Gastrocnemius medialis (tissue), 4 donors: ENCODE measurements at regions not wholly inside any gene's neighbourhood (a gene's known extent, or its start where the extent isn't known, plus 50 kb on each side); places are given as distances from the start of the nearest gene placed in this dataset.
"Not testable (repeated sequence)": the region's sequence is repeated elsewhere in the genome, so short reads cannot be mapped to it uniquely, and the experiment has no call there.

ENCODE experiments used
- ATAC-seq, 2 donors: fragments of 150-250 bp; one replicate each; pipeline ENCODE4 v1.9.1; 2016
- DNase-seq, 2 donors: peaks; one replicate each; pipeline ENCODE4 v3.0.0-alpha.2; 2019
- H3K27ac ChIP-seq, 4 donors: fragments of 200-600 bp; sonication (generic); 1 replicate in 1 of 4; 2 replicates in 3 of 4; pipeline ENCODE4 v1.5.1; 2016 to 2018; ENCODE audit warnings: mild to moderate bottlenecking in 2 of 4, moderate library complexity in 1 of 4
- H3K27me3 ChIP-seq, 3 donors: fragments of 200-600 bp; sonication (generic) in 2 of 3; 1 replicate in 1 of 3; 2 replicates in 2 of 3; pipeline versions ENCODE4 v1.5.1 to v1.6.0; 2016 to 2019; ENCODE audit warnings: mild to moderate bottlenecking in 1 of 3, moderate library complexity in 1 of 3
- H3K36me3 ChIP-seq, 2 donors: fragments of 200-600 bp; sonication (generic) in 1 of 2; one replicate each; pipeline ENCODE4 v1.5.1; 2017 to 2018
- H3K4me1 ChIP-seq, 2 donors: fragments of 200-600 bp; sonication (generic) in 1 of 2; one replicate each; pipeline ENCODE4 v1.5.1; 2016 to 2017; ENCODE audit warnings: mild to moderate bottlenecking in 2 of 2
- H3K4me3 ChIP-seq, 4 donors: fragments of 200-600 bp; sonication (generic) in 3 of 4; 1 replicate in 1 of 4; 2 replicates in 3 of 4; pipeline ENCODE4 v1.5.1; 2016 to 2019; ENCODE audit warnings: mild to moderate bottlenecking in 2 of 4
- H3K9me3 ChIP-seq, 3 donors: fragments of 200-600 bp; sonication (generic) in 2 of 3; 1 replicate in 1 of 3; 2 replicates in 2 of 3; pipeline ENCODE4 v1.5.1; 2016 to 2019
- POLR2A ChIP-seq, 2 donors: fragments of 450-650 bp; IDR thresholded peaks; one replicate each; pipeline ENCODE4 v1.6.1; 2017; ENCODE audit warnings: antibody characterized with exemption in 2 of 2, mild to moderate bottlenecking in 2 of 2, moderate library complexity in 2 of 2
- in situ Hi-C, 4 donors: fragments of 200-750 bp; cut with MboI; loops; one replicate each; pipeline versions ENCODE4 v1.15.0 to v1.8.0; 2017; ENCODE audit warnings: low sequenced_read_pairs in 4 of 4
- intact Hi-C: fragments of 100-400 bp; cut with DNase I; formaldehyde crosslinking; loops from one replicate; pipeline ENCODE4 v1.15.1; 2023; ENCODE audit warnings: low total_unique reads
- TF ChIP-seq, protein P1 (sequence below), 5 experiments: fragments of 450-650 bp in 3 of 5; fragments of 200-600 bp in 2 of 5; sonication (generic) in 2 of 5; IDR thresholded peaks in 4 of 5; conservative IDR thresholded peaks in 1 of 5; 1 replicate in 4 of 5; 2 replicates in 1 of 5; pipeline ENCODE4 v1.5.1; 2016 to 2019; ENCODE audit warnings: antibody characterized with exemption in 5 of 5, mild to moderate bottlenecking in 3 of 5, moderate library complexity in 3 of 5

DNA sequence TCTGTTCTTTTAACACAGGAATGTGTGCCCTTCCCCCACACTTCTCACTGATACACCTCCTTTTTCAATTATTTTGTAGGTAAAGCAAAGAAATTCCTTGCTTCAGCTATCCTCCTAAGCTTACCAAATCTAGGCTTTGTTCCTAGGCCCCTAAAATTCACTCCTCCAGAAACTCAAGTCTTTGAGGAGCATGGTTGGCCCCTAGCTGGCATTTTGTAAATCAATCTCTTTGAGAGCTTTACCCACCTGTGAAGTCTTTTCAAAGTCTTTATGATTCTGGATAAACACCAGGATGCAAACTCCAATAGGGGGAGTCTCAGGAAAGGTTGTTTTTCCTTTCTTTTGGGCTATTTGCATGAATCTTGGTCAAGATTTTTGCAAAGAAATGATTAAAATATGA lies 82.9 kb upstream of the ZNF644 start:
- H3K27me3 ChIP-seq, result no peaks in the 10 kb centered on the region
- no peak overlapping the region for H3K27ac ChIP-seq
- in situ Hi-C loops, result no loop called here
- ATAC-seq (no peak), DNase-seq (no peak)
- intact Hi-C loops, result no loop called here
- H3K4me1 ChIP-seq, result no peaks in the 10 kb centered on the region
- no peaks in the 10 kb centered on the region for H3K36me3 ChIP-seq
- TF ChIP-seq, protein P1, sequence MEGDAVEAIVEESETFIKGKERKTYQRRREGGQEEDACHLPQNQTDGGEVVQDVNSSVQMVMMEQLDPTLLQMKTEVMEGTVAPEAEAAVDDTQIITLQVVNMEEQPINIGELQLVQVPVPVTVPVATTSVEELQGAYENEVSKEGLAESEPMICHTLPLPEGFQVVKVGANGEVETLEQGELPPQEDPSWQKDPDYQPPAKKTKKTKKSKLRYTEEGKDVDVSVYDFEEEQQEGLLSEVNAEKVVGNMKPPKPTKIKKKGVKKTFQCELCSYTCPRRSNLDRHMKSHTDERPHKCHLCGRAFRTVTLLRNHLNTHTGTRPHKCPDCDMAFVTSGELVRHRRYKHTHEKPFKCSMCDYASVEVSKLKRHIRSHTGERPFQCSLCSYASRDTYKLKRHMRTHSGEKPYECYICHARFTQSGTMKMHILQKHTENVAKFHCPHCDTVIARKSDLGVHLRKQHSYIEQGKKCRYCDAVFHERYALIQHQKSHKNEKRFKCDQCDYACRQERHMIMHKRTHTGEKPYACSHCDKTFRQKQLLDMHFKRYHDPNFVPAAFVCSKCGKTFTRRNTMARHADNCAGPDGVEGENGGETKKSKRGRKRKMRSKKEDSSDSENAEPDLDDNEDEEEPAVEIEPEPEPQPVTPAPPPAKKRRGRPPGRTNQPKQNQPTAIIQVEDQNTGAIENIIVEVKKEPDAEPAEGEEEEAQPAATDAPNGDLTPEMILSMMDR (IDR thresholded peaks at IDR 0.05 in 4 of 5, conservative IDR thresholded peaks at IDR 0.05 in 1 of 5), result no peak
- TF ChIP-seq POLR2A (IDR thresholded peaks at IDR 0.05), result no peak
- H3K4me3 ChIP-seq, result no peak overlapping the region
- no peaks in the 10 kb centered on the region for H3K9me3 ChIP-seq

DNA sequence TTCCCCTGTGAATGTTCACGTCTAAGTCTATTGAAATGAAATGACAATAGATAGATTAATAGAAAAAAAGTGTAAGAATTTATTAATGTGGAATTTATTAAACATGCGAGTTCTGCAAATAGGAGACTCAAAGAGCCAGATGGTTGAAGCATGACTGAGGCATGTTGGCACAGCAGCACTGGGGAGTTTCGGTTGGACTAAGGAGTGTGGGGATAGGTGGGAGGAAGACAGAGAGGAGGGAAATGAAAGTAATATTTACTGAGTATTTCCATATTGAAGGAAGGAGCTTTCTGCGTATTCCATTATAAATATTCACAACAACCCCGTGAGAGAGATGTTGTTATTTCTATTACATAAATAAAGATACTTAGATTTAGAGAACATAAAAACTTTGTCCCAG lies 79.5 kb upstream of the ZNF644 start:
- Histone ChIP-seq H3K36me3 (no peaks in the 10 kb centered on the region), H3K4me3 (no peak overlapping the region), H3K9me3 (no peaks in the 10 kb centered on the region), H3K27ac (no peak overlapping the region), H3K27me3 (no peaks in the 10 kb centered on the region), H3K4me1 (no peaks in the 10 kb centered on the region)
- in situ Hi-C loops, result no loop called here
- intact Hi-C loops, result no loop called here
- ATAC-seq (no peak), DNase-seq (no peak)
- TF ChIP-seq POLR2A (IDR thresholded peaks at IDR 0.05), result no peak
- TF ChIP-seq, protein P1 (IDR thresholded peaks at IDR 0.05 in 4 of 5, conservative IDR thresholded peaks at IDR 0.05 in 1 of 5), result no peak

DNA sequence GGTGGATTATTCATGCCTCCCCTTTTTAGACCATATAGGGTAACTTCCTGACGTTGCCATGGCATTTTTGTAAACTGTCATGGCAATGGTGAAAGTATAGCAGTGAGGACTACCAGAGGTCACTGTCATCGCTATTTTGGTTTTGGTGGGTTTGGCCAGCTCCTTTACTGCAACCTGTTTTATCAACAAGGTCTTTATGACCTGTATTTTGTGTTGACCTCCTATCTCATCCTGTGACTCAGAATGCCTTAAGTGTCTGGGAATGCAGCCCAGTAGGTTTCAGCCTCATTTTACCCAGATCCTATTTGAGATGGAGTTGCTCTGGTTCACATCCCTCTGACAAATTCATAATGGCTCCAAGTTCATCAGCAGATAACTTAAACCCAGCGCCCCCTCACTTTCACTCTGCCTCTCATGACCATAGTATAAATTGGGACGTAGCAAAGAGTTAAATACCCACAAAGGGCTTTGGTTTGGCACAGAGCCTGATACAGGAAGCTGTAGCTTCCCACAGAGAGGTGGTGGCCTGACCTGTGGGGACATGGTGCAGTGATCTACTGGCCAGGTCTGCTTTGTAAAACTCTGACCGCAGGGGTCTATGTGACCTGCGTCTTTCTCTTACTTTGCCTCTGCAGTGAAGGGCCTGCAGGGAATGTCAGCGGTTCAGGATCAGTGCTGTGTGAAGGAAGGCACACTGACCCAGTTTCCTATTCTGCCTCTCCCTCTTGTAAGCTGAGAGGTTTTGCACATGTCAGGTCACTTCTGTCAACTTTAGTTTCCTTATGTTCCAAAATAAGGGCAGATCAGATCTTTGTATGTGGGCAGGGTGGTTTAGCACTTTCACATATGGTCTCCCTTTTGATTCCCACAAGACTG lies 78.1 kb upstream of the ZNF644 start:
- DNase-seq, result no peak

DNA sequence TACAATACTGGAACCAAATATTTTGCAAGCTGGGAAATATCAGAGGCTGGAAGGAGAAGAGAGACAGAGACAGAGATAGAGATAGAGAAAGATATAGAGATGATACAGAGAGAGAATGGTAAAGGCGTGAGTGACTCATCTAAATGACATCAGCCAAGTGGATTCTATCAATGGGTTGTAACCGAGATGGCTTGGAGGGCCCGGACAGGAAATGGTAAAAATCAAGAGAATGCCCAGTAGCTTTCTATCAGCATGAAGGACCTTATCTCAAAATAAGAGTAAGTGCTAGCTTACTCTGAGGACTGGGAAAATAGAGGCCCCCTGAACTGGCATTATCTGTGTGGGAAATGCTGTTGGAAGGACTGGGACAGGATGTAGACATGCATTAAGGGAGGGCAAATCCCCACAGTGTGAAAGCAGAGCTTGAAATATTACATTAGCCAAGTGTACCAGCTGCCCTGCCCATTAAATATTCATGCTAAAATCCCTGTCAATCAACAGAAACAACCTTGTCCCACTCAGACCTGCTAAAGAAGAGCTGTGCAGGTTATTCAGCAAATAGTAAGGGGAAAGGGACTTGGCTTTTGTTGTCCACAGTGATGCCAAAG lies 76.6 kb upstream of the ZNF644 start:
- Histone ChIP-seq H3K9me3 (no peaks in the 10 kb centered on the region), H3K36me3 (no peaks in the 10 kb centered on the region), H3K4me1 (no peaks in the 10 kb centered on the region), H3K4me3 (no peak overlapping the region), H3K27me3 (no peaks in the 10 kb centered on the region), H3K27ac (no peak overlapping the region)
- DNase-seq (no peak), ATAC-seq (no peak)
- intact Hi-C loops (no loop called here), in situ Hi-C loops (no loop called here)
- TF ChIP-seq, protein P1 (IDR thresholded peaks at IDR 0.05 in 4 of 5, conservative IDR thresholded peaks at IDR 0.05 in 1 of 5), result no peak
- TF ChIP-seq POLR2A (IDR thresholded peaks at IDR 0.05), result no peak

More for the DNA sequence above, 78.1 kb upstream of the ZNF644 start:
- Histone ChIP-seq H3K4me1 (no peaks in the 10 kb centered on the region), H3K4me3 (no peak overlapping the region), H3K27me3 (no peaks in the 10 kb centered on the region), H3K9me3 (no peaks in the 10 kb centered on the region), H3K27ac (no peak overlapping the region), H3K36me3 (no peaks in the 10 kb centered on the region)
- intact Hi-C loops, result no loop called here
- TF ChIP-seq, protein P1 (IDR thresholded peaks at IDR 0.05 in 4 of 5, conservative IDR thresholded peaks at IDR 0.05 in 1 of 5), result no peak
- no peak for TF ChIP-seq POLR2A (IDR thresholded peaks at IDR 0.05)
- no peak for ATAC-seq
- in situ Hi-C loops, result no loop called here

DNA sequence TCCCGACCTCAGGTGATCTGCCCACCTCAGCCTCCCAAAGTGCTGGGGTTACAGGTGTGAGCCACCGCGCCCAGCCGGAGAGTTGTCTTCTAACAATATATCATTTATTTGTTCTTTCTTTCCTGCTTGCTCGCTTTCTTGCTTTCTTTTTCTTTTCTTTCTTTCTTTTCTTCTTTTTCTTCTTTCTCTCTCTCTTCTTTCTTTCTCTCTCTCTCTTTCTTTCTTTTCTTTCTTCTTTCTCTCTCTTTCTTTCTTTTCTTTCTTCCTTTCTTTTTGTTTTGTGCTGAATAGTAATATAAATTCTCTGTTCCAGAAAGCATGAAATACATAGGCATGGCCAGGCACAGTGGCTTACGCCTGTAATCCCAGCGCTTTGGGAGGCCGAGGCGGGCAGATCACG lies 73.5 kb upstream of the ZNF644 start:
- H3K4me3 ChIP-seq, H3K27me3 ChIP-seq, intact Hi-C loops, H3K9me3 ChIP-seq, H3K4me1 ChIP-seq, H3K27ac ChIP-seq, DNase-seq, in situ Hi-C loops, ATAC-seq, H3K36me3 ChIP-seq: not testable (repeated sequence)
